Panc1 (cell line): ENCODE measurements at regions not wholly inside any gene's neighbourhood (a gene's known extent, or its start where the extent isn't known, plus 50 kb on each side); places are given as distances from the start of the nearest gene placed in this dataset.

Source experiments
- POLR2AphosphoS5 ChIP-seq: IDR thresholded peaks from 2 replicates; pipeline ENCODE4 v1.6.1; 2012; ENCODE audit warnings: mild to moderate bottlenecking, low read depth, low read length, moderate library complexity
- TF ChIP-seq, protein P1 (sequence below): fragments of 450-650 bp; IDR thresholded peaks from 2 replicates; pipeline ENCODE4 v1.5.1; 2017; ENCODE audit warnings: mild to moderate bottlenecking

DNA sequence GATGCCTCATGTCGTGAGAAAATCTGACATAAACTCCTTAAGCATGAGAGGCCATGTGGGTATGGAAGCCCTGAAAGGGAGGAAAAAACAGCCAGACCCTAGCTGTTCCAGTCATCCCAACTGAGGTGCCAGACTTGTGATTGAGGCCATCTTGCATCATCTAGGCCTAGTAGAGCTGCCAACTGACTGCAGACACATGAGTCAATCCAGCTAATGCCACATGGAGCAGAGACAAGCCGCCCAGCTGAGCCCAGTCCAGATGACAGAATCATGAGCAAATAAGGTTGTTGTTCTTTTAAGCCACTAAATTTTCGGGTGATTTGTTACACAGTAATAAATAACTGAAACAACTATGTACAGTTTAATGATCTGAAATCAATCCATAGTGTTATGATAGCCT is 680.9 kb downstream of the MAFB start:
- TF ChIP-seq, protein P1, sequence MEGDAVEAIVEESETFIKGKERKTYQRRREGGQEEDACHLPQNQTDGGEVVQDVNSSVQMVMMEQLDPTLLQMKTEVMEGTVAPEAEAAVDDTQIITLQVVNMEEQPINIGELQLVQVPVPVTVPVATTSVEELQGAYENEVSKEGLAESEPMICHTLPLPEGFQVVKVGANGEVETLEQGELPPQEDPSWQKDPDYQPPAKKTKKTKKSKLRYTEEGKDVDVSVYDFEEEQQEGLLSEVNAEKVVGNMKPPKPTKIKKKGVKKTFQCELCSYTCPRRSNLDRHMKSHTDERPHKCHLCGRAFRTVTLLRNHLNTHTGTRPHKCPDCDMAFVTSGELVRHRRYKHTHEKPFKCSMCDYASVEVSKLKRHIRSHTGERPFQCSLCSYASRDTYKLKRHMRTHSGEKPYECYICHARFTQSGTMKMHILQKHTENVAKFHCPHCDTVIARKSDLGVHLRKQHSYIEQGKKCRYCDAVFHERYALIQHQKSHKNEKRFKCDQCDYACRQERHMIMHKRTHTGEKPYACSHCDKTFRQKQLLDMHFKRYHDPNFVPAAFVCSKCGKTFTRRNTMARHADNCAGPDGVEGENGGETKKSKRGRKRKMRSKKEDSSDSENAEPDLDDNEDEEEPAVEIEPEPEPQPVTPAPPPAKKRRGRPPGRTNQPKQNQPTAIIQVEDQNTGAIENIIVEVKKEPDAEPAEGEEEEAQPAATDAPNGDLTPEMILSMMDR, result no peak
- no peak for TF ChIP-seq POLR2AphosphoS5
